HEK293 (cell line): ENCODE measurements at regions not wholly inside any gene's neighbourhood (a gene's known extent, or its start where the extent isn't known, plus 50 kb on each side); places are given as distances from the start of the nearest gene placed in this dataset.

ENCODE experiments used
- CTCF ChIA-PET: fragments of 350-600 bp; formaldehyde crosslinking; extraction: SDS; loops from one replicate; lab custom pipeline; 2021; ENCODE audit warnings: antibody characterized with exemption; lab: Yijun Ruan, JAX
- POLR2A ChIA-PET: fragments of 300-600 bp; formaldehyde crosslinking; extraction: SDS; loops from one replicate; lab custom pipeline; 2020; ENCODE audit warnings: antibody characterized with exemption, inconsistent platforms; lab: Yijun Ruan, JAX
- H3K27ac ChIP-seq: fragments of 200-500 bp; sonication (Bioruptor generic); 2 replicates; pipeline ENCODE4 v1.5.1; 2014; ENCODE audit warnings: low read depth, low read length, control low read depth, inconsistent platforms; ENCODE audit errors: extremely low read depth
- H3K36me3 ChIP-seq, 2 experiments: fragments of 200-500 bp in 1 of 2; sonication (Bioruptor generic) in 1 of 2; 1 replicate in 1 of 2; 2 replicates in 1 of 2; pipeline ENCODE4 v1.5.1; 2014 to 2017; ENCODE audit warnings: inconsistent platforms in 2 of 2, low read length in 2 of 2; ENCODE audit not compliant: control insufficient read depth in 2 of 2, insufficient read depth in 1 of 2
- H3K4me1 ChIP-seq: fragments of 200-500 bp; sonication (Bioruptor generic); 2 replicates; pipeline ENCODE4 v1.5.1; 2014; ENCODE audit warnings: mild to moderate bottlenecking, low read length, inconsistent platforms; ENCODE audit not compliant: control insufficient read depth, insufficient read depth
- H3K4me3 ChIP-seq: 2 replicates; pipeline ENCODE4 v1.5.1; 2011; ENCODE audit warnings: low read depth, mild to moderate bottlenecking, control low read depth, low read length, moderate library complexity
- H3K9me3 ChIP-seq: fragments of 200-500 bp; sonication (Bioruptor generic); 2 replicates; pipeline ENCODE4 v1.5.1; 2014; ENCODE audit warnings: low read depth, low read length, inconsistent platforms; ENCODE audit not compliant: control insufficient read depth, insufficient read depth
- BCL11A ChIP-seq: fragments of 450-650 bp; formaldehyde crosslinking; IDR thresholded peaks from 2 replicates; pipeline ENCODE4 v1.5.1; 2016; ENCODE audit warnings: low read depth, missing biosample characterization, missing genetic modification characterization
- HOXC10 ChIP-seq: sonication (generic); formaldehyde crosslinking; IDR thresholded peaks from 2 replicates; pipeline ENCODE4 v1.8.1; 2023; ENCODE audit warnings: mild to moderate bottlenecking, missing genetic modification reagents
- KLF7 ChIP-seq: fragments of 450-650 bp; formaldehyde crosslinking; IDR thresholded peaks from 2 replicates; pipeline ENCODE4 v1.5.1; 2016; ENCODE audit warnings: missing biosample characterization, missing genetic modification characterization, borderline replicate concordance
- KLF8 ChIP-seq: fragments of 450-650 bp; formaldehyde crosslinking; IDR thresholded peaks from 2 replicates; pipeline ENCODE4 v1.5.1; 2016; ENCODE audit warnings: missing biosample characterization, missing genetic modification characterization
- KLF9 ChIP-seq: fragments of 450-650 bp; formaldehyde crosslinking; IDR thresholded peaks from 2 replicates; pipeline ENCODE4 v1.5.1; 2016; ENCODE audit warnings: missing biosample characterization, missing genetic modification characterization, low read depth
- PBX3 ChIP-seq: sonication (generic); formaldehyde crosslinking; IDR thresholded peaks from 2 replicates; pipeline ENCODE4 v1.8.1; 2022; ENCODE audit warnings: mild to moderate bottlenecking, moderate library complexity, missing genetic modification reagents
- SP7 ChIP-seq: fragments of 450-650 bp; formaldehyde crosslinking; IDR thresholded peaks from 2 replicates; pipeline ENCODE4 v1.5.1; 2016; ENCODE audit warnings: missing biosample characterization, missing genetic modification characterization
- ZBTB20 ChIP-seq: fragments of 450-650 bp; formaldehyde crosslinking; IDR thresholded peaks from 2 replicates; pipeline ENCODE4 v1.5.1; 2016; ENCODE audit warnings: missing biosample characterization, missing genetic modification characterization
- ZNF148 ChIP-seq: fragments of 450-650 bp; formaldehyde crosslinking; IDR thresholded peaks from 2 replicates; pipeline ENCODE4 v1.5.0; 2017; ENCODE audit warnings: missing biosample characterization, missing genetic modification characterization, borderline replicate concordance
- ZNF223 ChIP-seq: fragments of 450-650 bp; formaldehyde crosslinking; IDR thresholded peaks from 2 replicates; pipeline ENCODE4 v1.5.1; 2016; ENCODE audit warnings: missing biosample characterization, missing genetic modification characterization
- ZNF239 ChIP-seq: fragments of 450-650 bp; formaldehyde crosslinking; IDR thresholded peaks from 2 replicates; pipeline ENCODE4 v1.5.1; 2016; ENCODE audit warnings: missing biosample characterization, missing genetic modification characterization
- ZNF311 ChIP-seq: fragments of 450-650 bp; formaldehyde crosslinking; IDR thresholded peaks from 2 replicates; pipeline ENCODE4 v1.5.1; 2017; ENCODE audit warnings: missing biosample characterization, missing genetic modification characterization, borderline replicate concordance
- ZNF335 ChIP-seq: fragments of 450-650 bp; formaldehyde crosslinking; conservative IDR thresholded peaks from 2 replicates; pipeline ENCODE4 v1.5.1; 2016; ENCODE audit warnings: missing biosample characterization, missing genetic modification characterization
- ZNF37A ChIP-seq: fragments of 450-650 bp; IDR thresholded peaks from 2 replicates; pipeline ENCODE4 v1.5.1; 2018; ENCODE audit warnings: missing biosample characterization, missing genetic modification characterization
- ZNF394 ChIP-seq: fragments of 450-650 bp; formaldehyde crosslinking; IDR thresholded peaks from 2 replicates; pipeline ENCODE4 v1.5.1; 2016; ENCODE audit warnings: missing biosample characterization, missing genetic modification characterization, mild to moderate bottlenecking, moderate library complexity, borderline replicate concordance
- ZNF404 ChIP-seq: fragments of 450-650 bp; formaldehyde crosslinking; IDR thresholded peaks from 2 replicates; pipeline ENCODE4 v1.5.1; 2017; ENCODE audit warnings: missing biosample characterization, missing genetic modification characterization
- ZNF544 ChIP-seq: fragments of 450-650 bp; formaldehyde crosslinking; IDR thresholded peaks from 2 replicates; pipeline ENCODE4 v1.5.0; 2017; ENCODE audit warnings: missing biosample characterization, missing genetic modification characterization
- ZNF549 ChIP-seq: fragments of 450-650 bp; IDR thresholded peaks from 2 replicates; pipeline ENCODE4 v1.5.1; 2018; ENCODE audit warnings: missing biosample characterization, missing genetic modification characterization, mild to moderate bottlenecking, inconsistent platforms, moderate library complexity
- ZNF585B ChIP-seq: fragments of 450-650 bp; formaldehyde crosslinking; IDR thresholded peaks from 2 replicates; pipeline ENCODE4 v1.5.1; 2016; ENCODE audit warnings: missing biosample characterization, missing genetic modification characterization
- ZNF621 ChIP-seq: fragments of 450-650 bp; formaldehyde crosslinking; IDR thresholded peaks from 2 replicates; pipeline ENCODE4 v1.5.1; 2017; ENCODE audit warnings: missing biosample characterization, missing genetic modification characterization
- ZNF626 ChIP-seq: fragments of 450-650 bp; sonication (Bioruptor Pico); formaldehyde crosslinking; IDR thresholded peaks from 2 replicates; pipeline ENCODE4 v1.5.1; 2018; ENCODE audit warnings: missing biosample characterization, missing genetic modification characterization, inconsistent platforms
- ZNF777 ChIP-seq: fragments of 450-650 bp; formaldehyde crosslinking; IDR thresholded peaks from 2 replicates; pipeline ENCODE4 v1.5.1; 2017; ENCODE audit warnings: missing biosample characterization, missing genetic modification characterization, borderline replicate concordance
- ZSCAN30 ChIP-seq: fragments of 450-650 bp; IDR thresholded peaks from 2 replicates; pipeline ENCODE4 v1.5.1; 2018; ENCODE audit warnings: missing biosample characterization, mild to moderate bottlenecking, missing genetic modification characterization, moderate library complexity
- ZSCAN4 ChIP-seq: fragments of 450-650 bp; formaldehyde crosslinking; IDR thresholded peaks from 2 replicates; pipeline ENCODE4 v1.5.1; 2017; ENCODE audit warnings: missing biosample characterization, missing genetic modification characterization
- ZSCAN5A ChIP-seq: fragments of 450-650 bp; formaldehyde crosslinking; IDR thresholded peaks from 2 replicates; pipeline ENCODE4 v1.5.1; 2016; ENCODE audit warnings: missing biosample characterization, missing genetic modification characterization

GRCh38 chr13:78524936-78525335 lies 78.4 kb downstream of the POU4F1 start (continued):
- TF ChIP-seq KLF7 (no peak), ZSCAN5A (tag by site-specific recombination) (no peak), KLF8 (tag by site-specific recombination) (no peak), ZBTB20 (tag by site-specific recombination) (no peak)
- TF ChIP-seq, all 188 proteins: peak for 0

GRCh38 chr13:78521091-78521490 lies 82.3 kb downstream of the POU4F1 start:
- Histone ChIP-seq H3K9me3 (no peaks in the 10 kb centered on the region), H3K4me3 (no peak overlapping the region), H3K27ac (no peak overlapping the region), H3K4me1 (no peaks in the 10 kb centered on the region), H3K36me3 (no peaks in the 10 kb centered on the region)
- no peak for TF ChIP-seq ZSCAN4 (tag by site-specific recombination)
- TF ChIP-seq PBX3 (CRISPR knock-in tag): no peak
- no peak for TF ChIP-seq SP7 (tag by site-specific recombination)
- TF ChIP-seq ZNF148 (tag by site-specific recombination): no peak
- no peak for TF ChIP-seq HOXC10
- no peak for TF ChIP-seq BCL11A (tag by site-specific recombination)
- TF ChIP-seq ZNF37A (tag by site-specific recombination): no peak
- no peak for TF ChIP-seq ZNF621 (tag by site-specific recombination)
- no peak for TF ChIP-seq ZNF394 (tag by site-specific recombination)
- TF ChIP-seq ZNF311 (tag by site-specific recombination): no peak
- TF ChIP-seq ZNF777 (tag by site-specific recombination): no peak
- no peak for TF ChIP-seq ZNF585B (tag by site-specific recombination)
- TF ChIP-seq ZNF626 (tag by site-specific recombination): no peak
- no peak for TF ChIP-seq ZNF335 (tag by site-specific recombination)
- POLR2A ChIA-PET: no interaction called here
- CTCF ChIA-PET: no interaction called here

- H3K9me3 ChIP-seq: no peaks in the 10 kb centered on the region
- no peak overlapping the region for H3K4me3 ChIP-seq
- no peak overlapping the region for H3K27ac ChIP-seq
- CTCF ChIA-PET: no interaction called here
- no peaks in the 10 kb centered on the region for H3K4me1 ChIP-seq
- POLR2A ChIA-PET: no interaction called here
- H3K36me3 ChIP-seq: no peaks in the 10 kb centered on the region
- TF ChIP-seq KLF9 (tag by site-specific recombination) (no peak), ZNF544 (tag by site-specific recombination) (no peak), ZNF223 (tag by site-specific recombination) (no peak), ZNF549 (no peak), ZNF148 (tag by site-specific recombination) (no peak), ZNF239 (tag by site-specific recombination) (no peak), ZNF404 (no peak), ZSCAN30 (tag by site-specific recombination) (no peak)
- TF ChIP-seq, all 188 proteins: peak for 0
These were observed 82.9 kb downstream of the POU4F1 start for GRCh38 chr13:78520425-78520824.
